Fibroblast of lung (primary cell): ENCODE measurements at regions not wholly inside any gene's neighbourhood (a gene's known extent, or its start where the extent isn't known, plus 50 kb on each side); places are given as distances from the start of the nearest gene placed in this dataset.

Experiments
- EZH2 ChIP-seq: IDR thresholded peaks from 2 replicates; pipeline ENCODE4 v1.5.1; 2012; ENCODE audit warnings: low read length, control low read depth, mild to moderate bottlenecking; ENCODE audit errors: missing control alignments
- TF ChIP-seq, protein P1 (sequence below), 2 donors: IDR thresholded peaks in 1 of 2; conservative IDR thresholded peaks in 1 of 2; 1 replicate in 1 of 2; 2 replicates in 1 of 2; pipeline ENCODE4 v1.5.1; 2011 to 2012; ENCODE audit warnings: low read length in 2 of 2, control low read depth in 1 of 2, inconsistent platforms in 1 of 2, low read depth in 1 of 2, mild to moderate bottlenecking in 1 of 2

DNA sequence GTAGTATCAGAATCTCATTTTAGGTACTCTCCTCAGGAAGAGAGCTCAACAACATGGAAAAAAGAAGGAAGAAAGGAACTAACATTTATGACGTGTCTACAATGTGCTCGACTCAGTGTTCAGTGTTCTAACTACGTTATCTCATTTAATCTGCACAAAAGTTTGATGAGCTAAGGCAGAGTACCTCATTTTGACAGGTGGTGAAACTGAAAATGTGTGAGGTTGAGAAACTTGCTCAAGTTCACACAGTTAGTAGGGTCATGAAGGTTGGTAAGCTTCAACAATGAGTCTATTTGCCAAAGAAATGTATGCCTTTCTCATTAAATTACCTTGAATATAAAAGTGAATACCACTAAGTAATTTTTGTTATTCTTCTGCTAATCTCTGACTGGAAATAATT is 165.1 kb downstream of the CAAP1 start:
- TF ChIP-seq, protein P1, sequence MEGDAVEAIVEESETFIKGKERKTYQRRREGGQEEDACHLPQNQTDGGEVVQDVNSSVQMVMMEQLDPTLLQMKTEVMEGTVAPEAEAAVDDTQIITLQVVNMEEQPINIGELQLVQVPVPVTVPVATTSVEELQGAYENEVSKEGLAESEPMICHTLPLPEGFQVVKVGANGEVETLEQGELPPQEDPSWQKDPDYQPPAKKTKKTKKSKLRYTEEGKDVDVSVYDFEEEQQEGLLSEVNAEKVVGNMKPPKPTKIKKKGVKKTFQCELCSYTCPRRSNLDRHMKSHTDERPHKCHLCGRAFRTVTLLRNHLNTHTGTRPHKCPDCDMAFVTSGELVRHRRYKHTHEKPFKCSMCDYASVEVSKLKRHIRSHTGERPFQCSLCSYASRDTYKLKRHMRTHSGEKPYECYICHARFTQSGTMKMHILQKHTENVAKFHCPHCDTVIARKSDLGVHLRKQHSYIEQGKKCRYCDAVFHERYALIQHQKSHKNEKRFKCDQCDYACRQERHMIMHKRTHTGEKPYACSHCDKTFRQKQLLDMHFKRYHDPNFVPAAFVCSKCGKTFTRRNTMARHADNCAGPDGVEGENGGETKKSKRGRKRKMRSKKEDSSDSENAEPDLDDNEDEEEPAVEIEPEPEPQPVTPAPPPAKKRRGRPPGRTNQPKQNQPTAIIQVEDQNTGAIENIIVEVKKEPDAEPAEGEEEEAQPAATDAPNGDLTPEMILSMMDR (conservative IDR thresholded peaks at IDR 0.05 in 1 of 2, IDR thresholded peaks at IDR 0.05 in 1 of 2; ENCODE audit: low read depth in 1 of 2, low read length in 2 of 2), result no peak
- TF ChIP-seq EZH2, result no peak
